ENCODE measurements at regions not wholly inside any gene's neighbourhood (a gene's known extent, or its start where the extent isn't known, plus 50 kb on each side); places are given as distances from the start of the nearest gene placed in this dataset.

GRCh38 chr6:155623450-155624178 is 168.0 kb upstream of the NOX3 start:
- peaks cover 28% of the 10 kb centered on the region for H3K4me1 ChIP-seq (ENCODE audit: insufficient read depth)
- H4K20me1 ChIP-seq (replicated peaks; ENCODE audit: insufficient read depth), result no peaks in the 10 kb centered on the region
- H3K9me3 Mint-ChIP-seq, result peaks cover 2% of the 10 kb centered on the region; the same call in 1 of the 3 replicates
- no peaks in the 10 kb centered on the region for H3K79me2 ChIP-seq (replicated peaks; ENCODE audit: insufficient read depth)
- peak overlapping the region; percentile 54 for H3K4me2 ChIP-seq
- peak overlapping the region; percentile 14; the same call in 1 of the 2 replicates for H2AFZ ChIP-seq
- TF ChIP-seq JUNB (IDR thresholded peaks at IDR 0.05; ENCODE audit: unreplicated experiment) (no peak), EZH2phosphoT487 (IDR thresholded peaks at IDR 0.05; ENCODE audit: unreplicated experiment) (no peak), CREB1 (CRISPR knock-in tag; IDR thresholded peaks at IDR 0.05; ENCODE audit: low read depth) (no peak), NANOG (IDR thresholded peaks at IDR 0.05; ENCODE audit: borderline replicate concordance) (peak; percentile 39; the same call in 1 of the 2 replicates)
- H3K27ac Mint-ChIP-seq, result peak overlapping the region; percentile 96
- no peaks in the 10 kb centered on the region; the same call in 1 of the 2 replicates for H3F3A ChIP-seq (replicated peaks; ENCODE audit: low read depth)
- peak overlapping the region; percentile 34 for H3K4me3 ChIP-seq
- peaks cover 23% of the 10 kb centered on the region for H3K4me1 Mint-ChIP-seq
- H3K36me3 ChIP-seq (ENCODE audit: insufficient read depth), result no peaks in the 10 kb centered on the region
- H3K27ac ChIP-seq (ENCODE audit: low read depth), result peak overlapping the region; percentile 97
- H3K36me3 Mint-ChIP-seq (ENCODE audit: low read depth), result 0 out of 3 replicates have a peak, but pooled peaks cover 5% of the 10 kb centered on the region
- H3K27me3 ChIP-seq (ENCODE audit: insufficient read depth), result no peaks in the 10 kb centered on the region
- ATAC-seq (peak; percentile 83), DNase-seq (ENCODE audit: low spot score) (peak; percentile 54)
- H3K27me3 Mint-ChIP-seq (ENCODE audit: insufficient read depth, low read depth, poor library complexity), result no peaks in the 10 kb centered on the region
- no peak overlapping the region for H3K4me3 Mint-ChIP-seq
- no peaks in the 10 kb centered on the region for H3K9me2 ChIP-seq (ENCODE audit: insufficient read depth)

GRCh38 chr6:155614606-155615005 is 159.0 kb upstream of the NOX3 start:
- Mint-ChIP-seq H3K4me1 (no peaks in the 10 kb centered on the region), H3K27ac (no peak overlapping the region)

More at GRCh38 chr6:155614606-155615005, 159.0 kb upstream of the NOX3 start:
- Histone ChIP-seq H3K36me3 (ENCODE audit: insufficient read depth) (peaks cover 29% of the 10 kb centered on the region), H3K79me2 (replicated peaks; ENCODE audit: insufficient read depth) (no peaks in the 10 kb centered on the region), H2AFZ (no peak overlapping the region), H3K9me2 (ENCODE audit: insufficient read depth) (no peaks in the 10 kb centered on the region), H3K4me2 (no peak overlapping the region), H3K4me1 (ENCODE audit: insufficient read depth) (no peaks in the 10 kb centered on the region), H3F3A (replicated peaks; ENCODE audit: low read depth) (no peaks in the 10 kb centered on the region), H3K4me3 (no peak overlapping the region), H3K27ac (ENCODE audit: low read depth) (no peak overlapping the region), H4K20me1 (replicated peaks; ENCODE audit: insufficient read depth) (no peaks in the 10 kb centered on the region), H3K27me3 (ENCODE audit: insufficient read depth) (no peaks in the 10 kb centered on the region)
- TF ChIP-seq POLR2AphosphoS5 (IDR thresholded peaks at IDR 0.05; ENCODE audit: low read depth) (no peak), EZH2 (IDR thresholded peaks at IDR 0.05; ENCODE audit: low read depth, unreplicated experiment) (no peak), NANOG (IDR thresholded peaks at IDR 0.05; ENCODE audit: borderline replicate concordance) (no peak), JUNB (IDR thresholded peaks at IDR 0.05; ENCODE audit: unreplicated experiment) (no peak), EZH2phosphoT487 (IDR thresholded peaks at IDR 0.05; ENCODE audit: unreplicated experiment) (no peak), STAT1 (IDR thresholded peaks at IDR 0.05; ENCODE audit: unreplicated experiment) (no peak), REST (IDR thresholded peaks at IDR 0.05; ENCODE audit: unreplicated experiment) (no peak), ZNF331 (CRISPR knock-in tag; IDR thresholded peaks at IDR 0.05; ENCODE audit: low read depth) (no peak), ZNF462 (CRISPR knock-in tag; IDR thresholded peaks at IDR 0.05) (no peak)
- Mint-ChIP-seq H3K27me3 (ENCODE audit: insufficient read depth, low read depth, poor library complexity) (no peaks in the 10 kb centered on the region), H3K4me3 (no peak overlapping the region), H3K36me3 (ENCODE audit: low read depth) (peaks cover 55% of the 10 kb centered on the region), H3K9me3 (peaks cover 77% of the 10 kb centered on the region)
- ATAC-seq (no peak), DNase-seq (ENCODE audit: low spot score) (no peak)

Measured in GM23338 (cell line).